ENCODE measurements at regions not wholly inside any gene's neighbourhood (a gene's known extent, or its start where the extent isn't known, plus 50 kb on each side); places are given as distances from the start of the nearest gene placed in this dataset.
"Not testable (repeated sequence)": the region's sequence is repeated elsewhere in the genome, so short reads cannot be mapped to it uniquely, and the experiment has no call there.

DNA sequence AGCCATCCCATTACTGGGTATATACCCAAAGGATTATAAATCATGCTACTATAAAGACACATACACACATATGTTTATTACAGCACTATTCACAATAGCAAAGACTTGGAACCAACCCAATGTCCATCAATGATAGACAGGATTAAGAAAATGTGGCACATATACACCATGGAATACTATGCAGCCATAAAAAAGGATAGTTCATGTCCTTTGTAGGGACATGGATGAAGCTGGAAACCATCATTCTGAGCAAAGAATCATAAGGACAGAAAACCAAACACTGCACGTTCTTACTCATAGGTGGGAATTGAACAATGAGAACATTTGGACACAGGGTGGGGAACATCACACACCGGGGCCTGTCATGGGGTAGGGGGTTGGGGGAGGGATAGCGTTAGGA, 60.3 kb upstream of the NMU start:
- DNase-seq (ENCODE audit: low read depth, low spot score); H3K4me3 ChIP-seq (ENCODE audit: low read depth, low read length); in situ Hi-C loops (cut with HindIII; ENCODE audit: low sequenced_read_pairs): not testable (repeated sequence)

DNA sequence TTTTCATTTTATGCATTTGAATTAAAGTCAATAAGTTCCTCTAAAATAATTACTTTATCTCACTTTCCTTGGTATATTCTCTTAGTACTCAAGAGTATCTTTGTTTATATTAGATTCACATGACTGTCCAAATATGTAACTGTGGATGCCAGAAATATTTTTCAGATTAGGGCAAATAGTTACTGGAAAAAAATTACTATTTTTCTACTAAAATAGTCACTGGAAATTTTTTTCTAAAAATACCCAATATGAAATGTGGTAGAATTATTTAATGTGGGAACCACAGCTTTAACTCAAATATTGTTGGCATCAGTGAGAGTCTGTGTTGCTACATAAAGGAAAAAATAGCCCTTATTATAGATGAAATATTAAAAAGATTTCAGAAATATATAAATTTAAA, 70.4 kb upstream of the NMU start:
- H3K4me3 ChIP-seq (ENCODE audit: low read depth, low read length), result no peak overlapping the region
- no peak for DNase-seq (ENCODE audit: low read depth, low spot score)
- in situ Hi-C loops (cut with HindIII; ENCODE audit: low sequenced_read_pairs), result no loop called here
- TF ChIP-seq, protein P1, sequence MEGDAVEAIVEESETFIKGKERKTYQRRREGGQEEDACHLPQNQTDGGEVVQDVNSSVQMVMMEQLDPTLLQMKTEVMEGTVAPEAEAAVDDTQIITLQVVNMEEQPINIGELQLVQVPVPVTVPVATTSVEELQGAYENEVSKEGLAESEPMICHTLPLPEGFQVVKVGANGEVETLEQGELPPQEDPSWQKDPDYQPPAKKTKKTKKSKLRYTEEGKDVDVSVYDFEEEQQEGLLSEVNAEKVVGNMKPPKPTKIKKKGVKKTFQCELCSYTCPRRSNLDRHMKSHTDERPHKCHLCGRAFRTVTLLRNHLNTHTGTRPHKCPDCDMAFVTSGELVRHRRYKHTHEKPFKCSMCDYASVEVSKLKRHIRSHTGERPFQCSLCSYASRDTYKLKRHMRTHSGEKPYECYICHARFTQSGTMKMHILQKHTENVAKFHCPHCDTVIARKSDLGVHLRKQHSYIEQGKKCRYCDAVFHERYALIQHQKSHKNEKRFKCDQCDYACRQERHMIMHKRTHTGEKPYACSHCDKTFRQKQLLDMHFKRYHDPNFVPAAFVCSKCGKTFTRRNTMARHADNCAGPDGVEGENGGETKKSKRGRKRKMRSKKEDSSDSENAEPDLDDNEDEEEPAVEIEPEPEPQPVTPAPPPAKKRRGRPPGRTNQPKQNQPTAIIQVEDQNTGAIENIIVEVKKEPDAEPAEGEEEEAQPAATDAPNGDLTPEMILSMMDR (IDR thresholded peaks at IDR 0.05; ENCODE audit: low read depth, low read length), result no peak

DNA sequence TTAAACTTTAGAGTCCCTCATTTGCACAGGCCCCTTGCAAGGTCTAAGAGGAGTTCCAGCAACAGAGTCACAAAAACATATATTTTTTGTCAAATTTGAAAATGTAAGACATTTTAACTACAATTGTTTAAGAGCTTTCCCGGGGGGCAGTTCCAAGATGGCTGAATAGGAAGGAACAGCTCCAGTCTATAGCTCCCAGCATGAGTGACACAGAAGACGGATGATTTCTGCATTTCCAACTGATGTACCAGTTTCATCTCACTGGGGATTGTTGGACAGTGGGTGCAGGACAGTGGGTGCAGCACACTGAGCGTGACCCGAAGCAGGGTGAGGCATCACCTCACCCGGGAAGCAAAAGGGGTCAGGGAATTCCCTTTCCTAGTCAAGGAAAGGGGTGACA, 71.4 kb upstream of the NMU start:
- in situ Hi-C loops (cut with HindIII; ENCODE audit: low sequenced_read_pairs), result no loop called here
- TF ChIP-seq, protein P1 (IDR thresholded peaks at IDR 0.05; ENCODE audit: low read depth, low read length), result no peak

DNA sequence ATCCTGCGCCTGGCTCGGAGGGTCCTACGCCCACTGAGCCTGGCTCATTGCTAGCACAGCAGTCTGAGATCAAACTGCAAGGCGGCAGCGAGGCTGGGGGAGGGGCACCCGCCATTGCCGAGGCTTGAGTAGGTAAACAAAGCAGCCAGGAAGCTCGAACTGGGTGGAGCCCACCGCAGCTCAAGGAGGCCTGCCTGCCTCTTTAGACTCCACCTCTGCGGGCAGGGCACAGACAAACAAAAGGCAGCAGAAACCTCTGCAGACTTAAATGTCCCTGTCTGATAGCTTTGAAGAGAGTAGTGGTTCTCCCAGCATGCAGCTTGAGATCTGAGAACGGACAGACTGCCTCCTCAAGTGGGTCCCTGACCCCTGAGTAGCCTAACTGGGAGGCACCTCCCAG, 71.9 kb upstream of the NMU start:
- H3K4me3 ChIP-seq (ENCODE audit: low read depth, low read length); in situ Hi-C loops (cut with HindIII; ENCODE audit: low sequenced_read_pairs): not testable (repeated sequence)

More for the DNA sequence above, 71.4 kb upstream of the NMU start:
- no peak overlapping the region for H3K4me3 ChIP-seq (ENCODE audit: low read depth, low read length)
- no peak for DNase-seq (ENCODE audit: low read depth, low spot score)

DNA sequence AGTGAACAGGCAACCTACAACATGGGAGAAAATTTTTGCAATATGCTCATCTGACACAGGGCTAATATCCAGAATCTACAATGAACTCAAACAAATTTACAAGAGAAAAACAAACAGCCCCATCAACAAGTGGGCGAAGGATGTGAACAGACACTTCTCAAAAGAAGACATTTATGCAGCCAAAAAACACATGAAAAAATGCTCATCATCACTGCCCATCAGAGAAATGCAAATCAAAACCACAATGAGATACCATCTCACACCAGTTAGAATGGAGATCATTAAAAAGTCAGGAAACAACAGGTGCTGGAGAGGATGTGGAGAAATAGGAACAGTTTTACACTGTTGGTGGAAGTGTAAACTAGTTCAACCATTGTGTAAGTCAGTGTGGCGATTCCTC, 76.7 kb upstream of the NMU start:
- H3K4me3 ChIP-seq (ENCODE audit: low read depth, low read length); in situ Hi-C loops (cut with HindIII; ENCODE audit: low sequenced_read_pairs); DNase-seq (ENCODE audit: low read depth, low spot score): not testable (repeated sequence)

More for the DNA sequence above, 71.9 kb upstream of the NMU start:
- not testable (repeated sequence) for DNase-seq (ENCODE audit: low read depth, low spot score)

DNA sequence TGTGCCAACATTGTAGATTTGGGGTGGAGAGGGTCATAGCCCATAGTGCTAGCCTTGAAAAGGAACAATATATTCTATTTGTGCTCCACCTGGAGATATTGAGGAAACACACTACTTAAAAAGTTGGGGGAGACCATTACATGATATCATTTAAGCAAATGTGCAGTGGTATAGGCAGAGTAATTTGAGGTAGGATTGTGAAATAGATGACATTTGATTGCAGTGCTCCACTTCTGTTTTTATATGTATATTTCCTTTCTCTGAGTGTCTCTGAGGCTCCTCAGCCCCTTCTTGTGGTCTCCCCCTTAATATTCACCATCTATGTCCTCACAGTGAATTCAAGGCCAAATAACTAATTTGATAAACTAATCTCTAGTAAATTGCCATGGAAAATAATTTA, 85.6 kb upstream of the NMU start:
- in situ Hi-C loops (cut with HindIII; ENCODE audit: low sequenced_read_pairs), result no loop called here
- TF ChIP-seq, protein P1 (IDR thresholded peaks at IDR 0.05; ENCODE audit: low read depth, low read length), result no peak
- no peak overlapping the region for H3K4me3 ChIP-seq (ENCODE audit: low read depth, low read length)
- DNase-seq (ENCODE audit: low read depth, low spot score), result no peak

DNA sequence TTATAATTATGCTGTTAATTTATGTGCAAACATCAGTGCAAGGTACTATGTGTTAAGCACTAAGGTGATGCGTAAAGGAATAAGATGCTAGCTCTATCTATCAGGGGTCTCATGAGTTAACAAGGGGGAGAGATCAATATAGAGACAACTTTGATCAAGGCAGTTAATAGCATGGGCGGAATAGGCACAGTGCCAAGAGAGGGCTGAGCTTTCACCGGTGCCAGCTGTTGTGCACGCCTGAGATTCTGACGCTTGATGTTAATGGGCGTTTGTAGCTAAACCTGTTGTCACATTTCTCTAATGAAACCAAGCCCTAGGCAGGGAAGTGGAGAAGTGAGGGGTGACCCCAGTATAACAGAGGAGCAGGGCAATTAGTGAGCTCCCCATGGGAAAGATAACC, 86.0 kb upstream of the NMU start:
- no peak for DNase-seq (ENCODE audit: low read depth, low spot score)
- in situ Hi-C loops (cut with HindIII; ENCODE audit: low sequenced_read_pairs), result no loop called here
- no peak overlapping the region for H3K4me3 ChIP-seq (ENCODE audit: low read depth, low read length)
- TF ChIP-seq, protein P1 (IDR thresholded peaks at IDR 0.05; ENCODE audit: low read depth, low read length), result no peak

DNA sequence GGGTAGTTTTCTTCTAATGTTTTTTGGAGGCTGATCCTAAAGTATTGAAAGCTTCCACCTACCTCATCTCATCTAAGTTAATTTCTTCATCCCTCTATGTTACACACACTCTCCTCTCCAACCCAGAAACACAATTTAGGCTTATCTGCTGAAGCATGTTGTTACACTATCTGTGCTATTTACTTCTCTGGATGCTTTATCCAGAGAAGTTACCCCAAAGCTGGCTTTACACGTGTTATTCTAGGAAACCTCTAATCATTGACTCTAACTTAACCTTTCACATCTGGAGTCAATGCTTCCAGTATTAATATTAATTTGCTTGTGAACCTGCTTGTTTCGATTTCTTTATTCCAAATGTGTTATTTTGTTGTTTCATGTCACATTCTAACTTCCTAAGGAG, 87.3 kb upstream of the NMU start:
- H3K4me3 ChIP-seq (ENCODE audit: low read depth, low read length), result no peak overlapping the region
- TF ChIP-seq, protein P1 (IDR thresholded peaks at IDR 0.05; ENCODE audit: low read depth, low read length), result no peak
- in situ Hi-C loops (cut with HindIII; ENCODE audit: low sequenced_read_pairs), result no loop called here
- DNase-seq (ENCODE audit: low read depth, low spot score), result no peak

All from astrocyte of the spinal cord (primary cell).